Urinary bladder (tissue), 3 donors: ENCODE measurements at regions not wholly inside any gene's neighbourhood (a gene's known extent, or its start where the extent isn't known, plus 50 kb on each side); places are given as distances from the start of the nearest gene placed in this dataset.

Experiments
- DNase-seq: peaks from one replicate; pipeline ENCODE4 v3.0.0-alpha.2; 2015; ENCODE audit errors: extremely low spot score
- H3K27ac ChIP-seq: one replicate; pipeline ENCODE4 v1.5.1; 2013; ENCODE audit warnings: low read depth, mild to moderate bottlenecking, moderate library complexity
- H3K36me3 ChIP-seq: one replicate; pipeline ENCODE4 v1.6.1; 2013; ENCODE audit warnings: mild to moderate bottlenecking, moderate library complexity; ENCODE audit not compliant: insufficient read depth
- H3K4me1 ChIP-seq: one replicate; pipeline ENCODE4 v1.6.1; 2013; ENCODE audit warnings: mild to moderate bottlenecking, moderate library complexity; ENCODE audit not compliant: insufficient read depth
- H3K4me3 ChIP-seq: one replicate; pipeline ENCODE4 v1.5.1; 2013; ENCODE audit warnings: low read depth, low read length
- WGBS: extraction: QIAGEN DNeasy Blood & Tissue Kit; methylation state at CpG from one replicate; pipeline ENCODE4 v1.1.7; 2013; 5-methylcytosine and 5-hydroxymethylcytosine counted together
- donor health status: healthy with polysubstance abuse.
- donor health status: healthy.

DNA sequence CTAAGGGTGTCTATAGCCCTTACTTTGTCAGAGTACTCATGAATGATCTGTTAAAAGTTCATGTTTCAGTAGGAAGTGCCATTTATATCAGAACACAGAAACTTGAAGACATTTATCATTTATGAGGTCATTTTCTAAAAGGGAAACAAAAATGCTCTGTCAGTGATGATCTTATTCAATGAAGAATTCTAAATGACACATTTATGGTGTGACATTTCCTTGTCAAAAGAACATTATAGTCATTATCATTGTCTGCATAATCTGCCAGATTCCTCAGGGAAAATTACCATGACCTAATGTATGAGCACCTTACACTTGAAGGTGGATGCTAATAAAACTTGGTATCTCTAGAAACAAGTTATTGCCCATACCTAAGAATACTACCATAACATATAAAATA lies 853.8 kb upstream of the SLITRK6 start:
- no peak for DNase-seq
- Histone ChIP-seq H3K27ac (no peak overlapping the region), H3K4me3 (no peak overlapping the region), H3K4me1 (no peaks in the 10 kb centered on the region), H3K36me3 (no peaks in the 10 kb centered on the region)

DNA sequence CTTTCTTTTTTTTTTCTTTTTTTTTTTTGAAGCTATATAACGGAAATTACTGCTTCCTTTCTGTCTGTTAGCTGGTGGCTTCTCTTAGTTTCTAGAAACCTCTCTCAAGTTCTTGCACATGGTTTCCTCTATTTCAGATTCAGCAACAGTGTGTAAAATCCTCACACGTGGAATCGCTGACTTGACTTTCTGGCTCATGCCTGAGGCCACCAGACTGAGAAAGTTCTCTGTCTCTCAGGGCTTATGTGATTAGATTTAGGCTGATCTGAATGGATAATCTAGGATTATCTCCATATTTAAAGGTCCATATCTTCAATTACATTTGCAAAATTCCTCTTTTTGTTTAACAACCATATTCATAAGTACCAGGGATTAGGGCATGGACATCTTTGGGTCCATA lies 856.3 kb upstream of the SLITRK6 start:
- Histone ChIP-seq H3K36me3 (no peaks in the 10 kb centered on the region), H3K27ac (no peak overlapping the region), H3K4me1 (no peaks in the 10 kb centered on the region), H3K4me3 (no peak overlapping the region)
- 76% methylated on average over 3 of the region's 3 CpGs for WGBS
- DNase-seq, result no peak

DNA sequence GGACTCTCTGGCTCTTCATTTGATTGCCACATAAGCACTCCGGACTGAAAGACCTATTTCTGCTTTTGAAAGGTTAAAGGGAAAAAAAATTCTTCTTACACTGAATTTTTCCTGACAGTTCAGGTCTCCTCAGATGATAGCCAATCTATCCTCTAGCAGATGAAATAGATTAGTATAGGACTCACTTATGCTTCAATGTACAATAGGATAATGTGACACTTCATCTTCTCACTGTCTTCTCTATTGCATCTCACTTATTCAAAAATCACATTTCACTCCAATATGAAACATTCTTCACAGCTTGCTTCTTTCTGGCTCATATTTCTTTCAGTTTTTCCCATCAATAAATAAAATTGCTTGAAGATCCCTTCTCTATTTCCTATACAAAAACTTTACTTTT lies 860.9 kb upstream of the SLITRK6 start:
- no peak overlapping the region for H3K4me3 ChIP-seq
- H3K36me3 ChIP-seq, result no peaks in the 10 kb centered on the region
- WGBS, result 81% methylated on average over 1 of the region's 1 CpG
- H3K27ac ChIP-seq, result no peak overlapping the region
- DNase-seq, result no peak
- H3K4me1 ChIP-seq, result no peaks in the 10 kb centered on the region

DNA sequence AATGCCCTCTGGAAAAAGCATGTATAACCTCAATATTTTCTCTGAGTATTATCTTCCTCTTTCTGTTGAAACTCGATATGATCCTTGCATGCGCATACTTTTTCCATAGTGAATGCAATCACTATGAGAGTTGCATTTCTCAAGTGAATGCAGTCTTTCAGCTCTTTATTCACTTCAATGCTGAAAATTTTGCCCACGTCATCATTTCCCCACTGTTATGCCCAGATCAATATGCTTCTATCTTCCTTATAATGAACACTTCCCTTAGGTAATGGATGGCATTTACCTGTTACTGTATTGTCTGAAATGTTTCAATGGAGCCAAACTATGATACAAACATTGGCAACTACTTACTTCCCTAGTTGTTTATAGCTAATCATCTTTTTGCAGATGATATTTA lies 866.6 kb upstream of the SLITRK6 start:
- Histone ChIP-seq H3K27ac (no peak overlapping the region), H3K4me3 (no peak overlapping the region), H3K4me1 (no peaks in the 10 kb centered on the region), H3K36me3 (no peaks in the 10 kb centered on the region)
- DNase-seq, result no peak
- 83% methylated on average over 3 of the region's 3 CpGs for WGBS

DNA sequence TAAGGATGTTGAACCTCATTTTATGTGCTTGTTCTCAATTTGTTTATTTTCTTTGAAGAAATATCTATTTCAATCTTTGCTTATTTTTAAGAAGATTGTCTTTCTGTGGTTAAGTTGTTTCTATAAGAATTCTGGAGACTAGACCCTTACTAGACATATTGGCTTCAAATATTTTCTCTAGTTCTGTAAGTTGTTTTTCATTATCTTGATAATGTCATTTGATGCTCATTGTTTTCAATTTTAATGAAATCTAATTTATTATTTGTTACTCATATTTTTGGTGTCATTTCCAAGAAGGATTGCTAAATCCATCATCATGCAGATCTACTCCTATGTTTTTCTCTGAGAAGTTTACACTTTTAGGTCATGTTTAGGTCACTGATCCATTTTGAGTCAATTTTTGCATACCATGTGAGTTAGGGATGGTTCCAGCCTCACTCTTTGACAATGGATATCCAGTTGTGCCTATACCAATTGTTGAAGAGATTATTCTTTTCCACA lies 874.8 kb upstream of the SLITRK6 start:
- no peaks in the 10 kb centered on the region for H3K36me3 ChIP-seq
- DNase-seq, result no peak
- H3K4me3 ChIP-seq, result no peak overlapping the region
- no peak overlapping the region for H3K27ac ChIP-seq
- H3K4me1 ChIP-seq, result no peaks in the 10 kb centered on the region

DNA sequence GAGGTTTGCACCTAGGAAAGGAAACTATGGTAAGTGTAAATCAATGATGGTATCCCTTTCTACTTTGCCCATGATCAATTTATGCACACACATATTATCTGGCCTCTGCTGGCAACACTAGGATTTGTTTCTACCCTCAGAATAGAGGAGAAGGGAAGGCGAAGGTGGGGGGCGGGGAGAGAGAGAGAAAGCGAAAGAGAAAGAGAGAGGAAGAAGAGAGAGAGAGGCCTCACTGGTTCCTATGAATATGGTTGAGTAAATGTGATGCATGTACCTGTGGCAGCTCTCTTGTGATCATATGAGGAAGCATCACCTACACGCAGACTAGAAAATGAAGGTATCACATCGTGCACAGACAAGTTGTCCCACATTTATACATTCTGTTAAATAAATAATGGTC lies 882.0 kb upstream of the SLITRK6 start:
- Histone ChIP-seq H3K4me1 (no peaks in the 10 kb centered on the region), H3K36me3 (no peaks in the 10 kb centered on the region), H3K27ac (no peak overlapping the region), H3K4me3 (no peak overlapping the region)
- no peak for DNase-seq
- 73% methylated on average over 5 of the region's 5 CpGs for whole genome bisulfite sequencing

DNA sequence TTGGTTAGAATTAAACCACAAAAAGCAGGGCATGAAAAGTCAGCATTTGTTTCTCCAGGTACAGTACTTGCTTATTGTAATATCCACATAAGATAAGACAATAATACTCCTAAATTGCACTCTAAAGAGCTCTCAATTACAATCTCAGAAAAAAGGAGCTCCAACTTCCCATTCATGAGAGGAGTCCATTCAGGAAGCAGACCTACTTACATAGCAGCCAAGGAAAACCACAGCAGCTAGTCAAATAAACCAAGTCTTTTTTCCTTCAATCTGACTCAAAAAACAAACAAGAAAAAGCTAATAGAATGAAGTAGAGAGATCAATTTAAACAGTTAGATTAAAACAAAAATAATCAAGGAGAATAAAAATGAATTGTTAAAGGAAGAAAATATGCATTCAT lies 885.2 kb upstream of the SLITRK6 start:
- H3K27ac ChIP-seq, result no peak overlapping the region
- DNase-seq, result no peak
- no peaks in the 10 kb centered on the region for H3K4me1 ChIP-seq
- H3K4me3 ChIP-seq, result no peak overlapping the region
- H3K36me3 ChIP-seq, result no peaks in the 10 kb centered on the region

DNA sequence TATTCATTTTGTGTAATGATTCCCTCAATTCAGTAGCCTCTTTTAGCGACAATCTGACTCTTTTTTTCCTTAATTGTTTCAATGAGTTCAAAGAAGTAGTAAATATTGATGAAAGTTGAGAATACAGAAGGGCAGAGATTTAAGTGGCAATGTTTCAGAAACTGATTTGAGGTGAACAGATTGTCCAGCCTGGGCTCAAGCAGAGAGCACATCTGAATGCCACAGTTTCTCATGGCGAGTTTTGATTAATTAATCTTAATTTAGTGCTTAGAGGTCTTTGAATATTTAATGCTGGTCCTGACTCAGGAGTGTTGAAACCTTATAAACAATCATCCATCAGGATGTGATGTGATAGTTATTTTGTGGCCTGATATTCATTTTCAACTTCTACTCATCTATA lies 890.7 kb upstream of the SLITRK6 start:
- no peaks in the 10 kb centered on the region for H3K4me1 ChIP-seq
- DNase-seq, result no peak
- no peak overlapping the region for H3K27ac ChIP-seq
- H3K4me3 ChIP-seq, result no peak overlapping the region
- no peaks in the 10 kb centered on the region for H3K36me3 ChIP-seq
- 72% methylated on average over 2 of the region's 2 CpGs for WGBS

DNA sequence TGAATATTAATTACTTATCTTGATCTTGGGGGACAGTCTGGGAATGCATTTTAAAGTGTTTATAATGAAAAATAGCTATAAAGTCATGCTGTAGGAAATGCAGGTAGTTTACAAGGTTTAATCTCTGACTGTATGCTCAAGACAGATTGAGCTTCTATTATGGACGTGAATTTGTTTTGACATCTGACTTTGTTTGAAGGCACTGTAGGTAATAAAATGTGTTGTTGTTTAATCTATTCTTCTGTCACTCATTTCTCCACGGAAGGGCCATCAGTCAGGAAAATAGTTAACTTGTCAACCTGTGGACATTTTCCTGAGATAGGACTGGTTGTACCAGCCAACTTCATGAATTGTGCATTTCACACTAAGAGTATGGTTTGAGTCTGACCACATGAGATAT lies 893.1 kb upstream of the SLITRK6 start:
- no peaks in the 10 kb centered on the region for H3K36me3 ChIP-seq
- 60% methylated on average over 2 of the region's 2 CpGs for WGBS

DNA sequence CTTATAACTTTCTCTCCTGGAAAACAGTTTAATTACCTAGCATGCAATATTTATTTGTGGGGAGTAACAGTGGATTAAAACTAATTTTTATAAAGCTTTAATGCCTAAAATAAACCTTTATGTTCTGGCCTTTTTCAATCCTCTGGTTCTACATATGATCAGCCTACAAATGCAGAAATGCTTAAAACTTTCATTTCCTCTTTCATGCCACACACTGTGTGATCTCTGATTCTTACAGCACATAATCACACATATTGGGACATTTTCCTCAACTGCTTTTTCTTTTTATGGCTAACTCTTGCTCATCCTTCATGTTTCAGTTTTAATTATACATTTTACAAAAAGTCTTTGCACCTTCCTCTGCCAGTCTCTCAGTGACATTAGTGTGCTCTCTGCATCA lies 910.8 kb upstream of the SLITRK6 start:
- Histone ChIP-seq H3K4me1 (no peaks in the 10 kb centered on the region), H3K4me3 (no peak overlapping the region), H3K36me3 (no peaks in the 10 kb centered on the region), H3K27ac (no peak overlapping the region)
- DNase-seq, result no peak

More for the DNA sequence above, 893.1 kb upstream of the SLITRK6 start:
- H3K4me3 ChIP-seq, result no peak overlapping the region
- H3K27ac ChIP-seq, result no peak overlapping the region
- DNase-seq, result no peak
- H3K4me1 ChIP-seq, result no peaks in the 10 kb centered on the region

DNA sequence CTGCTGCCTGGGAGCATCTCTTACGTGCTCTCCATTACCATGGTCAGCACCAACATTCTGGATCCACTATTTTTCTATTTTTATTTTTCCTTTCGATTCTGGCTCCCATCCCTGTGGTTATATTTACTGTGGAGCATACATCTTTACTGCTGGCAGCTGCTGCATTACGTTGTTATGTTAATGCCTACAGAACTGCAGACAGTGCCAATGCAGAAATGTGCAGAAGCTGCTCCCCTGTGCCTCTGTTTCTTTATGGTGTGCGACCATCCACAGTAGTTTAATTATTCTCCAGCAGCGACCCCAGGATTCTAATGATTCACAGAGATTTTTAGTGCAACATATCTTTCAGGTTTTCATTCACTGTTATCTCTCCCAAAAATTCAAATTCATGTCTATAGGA lies 911.7 kb upstream of the SLITRK6 start:
- no peak for DNase-seq
- 58% methylated on average over 5 of the region's 5 CpGs for WGBS
- Histone ChIP-seq H3K27ac (no peak overlapping the region), H3K4me3 (no peak overlapping the region), H3K4me1 (no peaks in the 10 kb centered on the region), H3K36me3 (no peaks in the 10 kb centered on the region)

DNA sequence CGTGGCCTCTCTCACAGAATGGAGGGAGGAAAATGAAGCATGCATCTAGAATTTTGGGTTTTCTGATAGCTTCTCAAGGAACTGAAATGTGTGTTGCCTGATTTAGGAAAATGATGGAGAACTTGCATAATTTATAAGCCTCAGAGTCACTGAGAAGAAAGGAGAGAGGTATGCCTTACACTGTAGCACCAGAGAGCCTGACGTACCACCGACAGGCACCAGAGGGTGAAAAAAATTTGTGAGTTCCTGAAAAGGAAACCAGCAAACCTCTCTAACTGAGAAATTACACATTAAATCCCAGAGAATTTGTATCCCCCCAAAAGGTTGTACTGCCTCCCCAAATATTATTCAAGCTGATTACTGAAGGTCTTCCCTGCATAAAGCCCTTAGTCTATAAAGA lies 915.3 kb upstream of the SLITRK6 start:
- Histone ChIP-seq H3K4me3 (no peak overlapping the region), H3K36me3 (no peaks in the 10 kb centered on the region), H3K27ac (no peak overlapping the region), H3K4me1 (no peaks in the 10 kb centered on the region)
- DNase-seq, result no peak
- 84% methylated on average over 3 of the region's 3 CpGs for WGBS

DNA sequence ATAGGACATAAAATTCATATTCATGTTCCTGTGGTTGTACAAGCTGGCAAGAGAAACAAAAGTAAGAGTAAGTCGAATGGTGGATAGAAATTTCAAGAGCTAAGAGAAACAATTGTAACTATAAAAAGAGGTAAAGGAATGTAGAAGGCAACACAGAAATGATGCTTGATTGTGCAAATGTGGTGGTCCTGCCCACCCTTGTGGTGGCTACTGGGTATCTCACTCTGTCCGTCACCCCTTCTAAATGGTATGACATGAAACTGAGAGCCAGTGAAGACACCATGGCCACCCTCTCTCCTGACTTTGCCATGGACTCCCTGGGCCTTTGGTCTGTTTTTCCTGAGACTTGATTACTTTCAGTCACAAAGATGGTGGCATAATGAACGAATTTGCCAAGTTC lies 925.9 kb upstream of the SLITRK6 start:
- no peak for DNase-seq
- 66% methylated on average over 3 of the region's 3 CpGs for WGBS
- Histone ChIP-seq H3K4me3 (no peak overlapping the region), H3K27ac (no peak overlapping the region), H3K4me1 (no peaks in the 10 kb centered on the region), H3K36me3 (no peaks in the 10 kb centered on the region)

DNA sequence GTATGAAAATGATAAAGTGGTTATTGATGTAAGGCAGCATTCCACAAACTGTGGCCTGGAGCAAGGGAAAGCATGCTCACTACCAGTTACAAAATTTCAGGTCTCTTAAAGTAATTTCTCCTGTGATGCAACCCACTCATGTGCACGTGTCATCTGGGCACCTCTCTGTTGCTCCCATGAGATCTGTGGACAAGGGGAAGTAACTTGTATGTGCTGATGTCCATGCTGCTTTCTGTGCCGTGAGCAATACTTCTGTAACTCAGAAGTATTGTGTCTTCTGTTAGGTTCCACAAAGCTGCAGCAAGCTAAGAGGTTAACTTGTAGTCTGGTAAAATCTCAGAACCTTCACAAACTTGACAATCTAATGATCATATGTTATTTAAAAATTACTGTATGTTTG lies 930.0 kb upstream of the SLITRK6 start:
- no peaks in the 10 kb centered on the region for H3K4me1 ChIP-seq
- no peak overlapping the region for H3K4me3 ChIP-seq
- no peak overlapping the region for H3K27ac ChIP-seq
- 63% methylated on average over 2 of the region's 2 CpGs for WGBS
- DNase-seq, result no peak
- no peaks in the 10 kb centered on the region for H3K36me3 ChIP-seq

DNA sequence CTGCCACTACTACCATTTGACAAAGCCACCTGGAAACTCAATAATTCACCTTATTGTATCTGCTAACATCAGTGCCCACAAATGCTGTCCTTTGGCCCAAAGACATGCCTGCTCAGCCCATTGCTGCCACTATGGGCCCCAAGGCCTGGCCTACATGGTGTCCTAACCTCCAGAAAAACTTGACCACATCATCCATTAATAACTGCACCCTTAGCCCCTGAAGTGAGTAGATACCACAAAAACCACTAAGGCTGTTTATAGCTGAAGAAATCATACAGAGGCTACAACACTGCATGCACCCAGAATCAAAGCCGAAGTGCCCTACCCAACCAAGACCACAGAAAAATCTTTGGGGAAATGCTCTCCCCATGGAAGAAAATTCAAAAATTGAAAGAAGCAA lies 932.8 kb upstream of the SLITRK6 start:
- H3K4me3 ChIP-seq, result no peak overlapping the region
- H3K27ac ChIP-seq, result no peak overlapping the region
- H3K4me1 ChIP-seq, result no peaks in the 10 kb centered on the region
- WGBS, result 91% methylated on average over 1 of the region's 1 CpG
- H3K36me3 ChIP-seq, result no peaks in the 10 kb centered on the region
- DNase-seq, result no peak
